CD14-positive monocyte (primary cell): ENCODE measurements at regions not wholly inside any gene's neighbourhood (a gene's known extent, or its start where the extent isn't known, plus 50 kb on each side); places are given as distances from the start of the nearest gene placed in this dataset.
A peak's percentile ranks its signal among the peaks of the same experiment; 100 is the strongest.

Experiments
- DNase-seq, 3 donors: peaks; one replicate each; pipeline ENCODE4 v3.0.0-alpha.2; 2011 to 2022
- H2AFZ ChIP-seq: 2 replicates; pipeline ENCODE4 v1.6.0; 2012; ENCODE audit warnings: mild to moderate bottlenecking, low read depth, low read length, inconsistent platforms; ENCODE audit not compliant: insufficient read depth, poor library complexity, severe bottlenecking
- H3K27ac ChIP-seq, 2 donors: 1 replicate in 1 of 2; 2 replicates in 1 of 2; pipeline ENCODE4 v1.5.1; 2012 to 2013; ENCODE audit warnings: low read length in 2 of 2, control low read depth in 1 of 2, inconsistent platforms in 1 of 2, low read depth in 1 of 2, mild to moderate bottlenecking in 1 of 2
- H3K27me3 ChIP-seq, 2 donors: one replicate each; pipeline versions ENCODE4 v1.6.0 to v1.6.1; 2011 to 2013; ENCODE audit warnings: low read length in 2 of 2; ENCODE audit not compliant: control insufficient read depth in 2 of 2, insufficient read depth in 2 of 2
- H3K36me3 ChIP-seq, 2 donors: replicated peaks in 1 of 2; 1 replicate in 1 of 2; 2 replicates in 1 of 2; pipeline versions ENCODE4 v1.5.1 to v1.6.1; 2012 to 2013; ENCODE audit warnings: low read length in 2 of 2, control low read depth in 1 of 2, inconsistent platforms in 1 of 2, mild to moderate bottlenecking in 1 of 2; ENCODE audit not compliant: insufficient read depth in 2 of 2, control insufficient read depth in 1 of 2
- H3K4me1 ChIP-seq, 2 donors: 1 replicate in 1 of 2; 2 replicates in 1 of 2; pipeline versions ENCODE4 v1.5.1 to v1.6.1; 2012 to 2013; ENCODE audit warnings: low read length in 2 of 2, control low read depth in 1 of 2, inconsistent platforms in 1 of 2, mild to moderate bottlenecking in 1 of 2, moderate library complexity in 1 of 2; ENCODE audit not compliant: insufficient read depth in 2 of 2, control insufficient read depth in 1 of 2
- H3K4me2 ChIP-seq: replicated peaks from 2 replicates; pipeline ENCODE3; 2012; ENCODE audit warnings: low read length, moderate library complexity, mild to moderate bottlenecking; ENCODE audit not compliant: poor library complexity, severe bottlenecking; ENCODE audit errors: extremely low read depth
- H3K4me3 ChIP-seq, 3 experiments: fragments of 200-600 bp in 1 of 3; sonication (generic) in 1 of 3; replicated peaks in 1 of 3; 1 replicate in 2 of 3; 2 replicates in 1 of 3; pipeline ENCODE4 v1.5.1; 2011 to 2013; ENCODE audit warnings: low read length in 3 of 3, mild to moderate bottlenecking in 3 of 3, control low read depth in 2 of 3, low read depth in 2 of 3, inconsistent platforms in 1 of 3, moderate library complexity in 1 of 3
- H3K79me2 ChIP-seq: 2 replicates; pipeline ENCODE4 v1.6.0; 2012; ENCODE audit warnings: mild to moderate bottlenecking, control low read depth, inconsistent platforms, low read length, moderate library complexity; ENCODE audit not compliant: insufficient read depth
- H3K9ac ChIP-seq: 2 replicates; pipeline ENCODE4 v1.6.0; 2017; ENCODE audit warnings: low read length, mild to moderate bottlenecking; ENCODE audit not compliant: insufficient read depth, poor library complexity, severe bottlenecking
- H3K9me3 ChIP-seq, 2 donors: replicated peaks in 1 of 2; 1 replicate in 1 of 2; 2 replicates in 1 of 2; pipeline versions ENCODE4 v1.5.1 to v1.6.1; 2012 to 2013; ENCODE audit warnings: low read length in 2 of 2, control low read depth in 1 of 2; ENCODE audit not compliant: control insufficient read depth in 1 of 2, insufficient read depth in 1 of 2
- H4K20me1 ChIP-seq: 2 replicates; pipeline ENCODE4 v1.6.0; 2012; ENCODE audit warnings: mild to moderate bottlenecking, low read length, control low read depth, moderate library complexity; ENCODE audit not compliant: insufficient read depth
- H3K27ac Mint-ChIP-seq, 7 donors: one replicate each; pipeline ENCODE4 v1.8.0; 2020; ENCODE audit warnings: mild to moderate bottlenecking in 7 of 7, mixed read lengths in 7 of 7, moderate library complexity in 6 of 7, inconsistent platforms in 2 of 7
- H3K27me3 Mint-ChIP-seq, 3 donors: one replicate each; pipeline ENCODE4 v1.8.0; 2021 to 2022; ENCODE audit warnings: low read depth in 3 of 3, mild to moderate bottlenecking in 3 of 3, mixed read lengths in 3 of 3, moderate library complexity in 3 of 3, inconsistent platforms in 1 of 3
- H3K36me3 Mint-ChIP-seq, 2 donors: one replicate each; pipeline ENCODE4 v1.8.0; 2020; ENCODE audit warnings: mixed read lengths in 2 of 2, inconsistent platforms in 1 of 2, mild to moderate bottlenecking in 1 of 2
- H3K4me1 Mint-ChIP-seq: one replicate; pipeline ENCODE4 v1.8.0; 2020; ENCODE audit warnings: mild to moderate bottlenecking, mixed read lengths
- H3K4me3 Mint-ChIP-seq, 2 donors: one replicate each; pipeline ENCODE4 v1.8.0; 2020; ENCODE audit warnings: mild to moderate bottlenecking in 2 of 2, mixed read lengths in 2 of 2, moderate library complexity in 1 of 2
- H3K9me3 Mint-ChIP-seq, 7 donors: one replicate each; pipeline ENCODE4 v1.8.0; 2020 to 2022; ENCODE audit warnings: mixed read lengths in 7 of 7, mild to moderate bottlenecking in 6 of 7, moderate library complexity in 6 of 7, inconsistent platforms in 2 of 7
- CTCF ChIP-seq: fragments of 200-600 bp; IDR thresholded peaks from one replicate; pipeline ENCODE4 v1.8.0; 2022; ENCODE audit warnings: antibody characterized with exemption, mild to moderate bottlenecking
- WGBS: methylation state at CpG from one replicate; pipeline ENCODE4 v1.1.5; 2013; ENCODE audit warnings: missing lambda C conversion rate; ENCODE audit not compliant: insufficient coverage; 5-methylcytosine and 5-hydroxymethylcytosine counted together
- intact Hi-C, 2 donors: fragments of 100-400 bp; cut with micrococcal nuclease; formaldehyde crosslinking; loops; one replicate each; pipeline versions ENCODE4 v1.15.0 to v1.15.1; 2023

- H3K4me1 Mint-ChIP-seq, result peaks cover 28% of the 10 kb centered on the region
- Histone ChIP-seq H3K36me3 (no peaks in the 10 kb centered on the region), H3K4me3 (no peak overlapping the region), H3K4me2 (no peak overlapping the region), H3K9me3 (no peaks in the 10 kb centered on the region), H3K27me3 (no peaks in the 10 kb centered on the region), H3K79me2 (no peaks in the 10 kb centered on the region), H3K27ac (no peak overlapping the region), H3K9ac (no peak overlapping the region), H4K20me1 (no peaks in the 10 kb centered on the region), H3K4me1 (peaks cover 7 to 13% of the 10 kb centered on the region in 2 donors), H2AFZ (no peak overlapping the region)
- no peak for TF ChIP-seq CTCF
- H3K27me3 Mint-ChIP-seq, result no peaks in the 10 kb centered on the region
- no peak overlapping the region for H3K4me3 Mint-ChIP-seq
- H3K27ac Mint-ChIP-seq, result no peak overlapping the region
- DNase-seq, result peak in 1 of 3 donors; percentile 14
- H3K9me3 Mint-ChIP-seq, result peaks cover 0 to 5% (median 0%) of the 10 kb centered on the region in 7 donors
- no peaks in the 10 kb centered on the region for H3K36me3 Mint-ChIP-seq
- intact Hi-C loops, result loop anchor here in 1 of 2 donors (10.0 kb wide), 1 partner anchor 95 kb away; no protein-coding TSS in a partner anchor
These were observed 330.3 kb upstream of the CFAP20DC start for GRCh38 chr3:59380146-59380545.

DNA sequence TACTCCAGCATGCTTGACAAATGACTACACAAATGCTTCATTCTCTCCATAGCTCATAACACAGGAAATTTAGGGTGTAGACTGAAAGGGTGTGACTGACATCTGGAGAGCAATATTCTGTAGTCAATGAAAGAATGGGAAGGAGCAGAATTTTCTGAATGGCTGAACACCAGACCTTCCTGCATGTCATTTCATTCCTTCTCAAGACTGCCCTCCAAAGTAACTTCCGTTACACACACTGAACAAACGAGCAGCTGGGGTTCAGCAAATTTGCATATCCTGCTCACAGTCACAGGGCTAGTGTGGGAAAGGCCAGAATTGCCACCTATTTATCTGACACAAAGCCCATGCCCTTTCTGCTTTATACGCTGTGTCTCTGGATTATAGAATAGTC lies 325.0 kb upstream of the CFAP20DC start:
- no peaks in the 10 kb centered on the region for H3K36me3 ChIP-seq
- Mint-ChIP-seq H3K36me3 (no peaks in the 10 kb centered on the region), H3K27me3 (peaks cover 0 to 1% (median 0%) of the 10 kb centered on the region in 3 donors), H3K9me3 (peaks cover 0 to 5% (median 0%) of the 10 kb centered on the region in 7 donors), H3K4me3 (no peak overlapping the region), H3K4me1 (peaks cover 14% of the 10 kb centered on the region), H3K27ac (no peak overlapping the region)
- 20% methylated on average over 1 of the region's 3 CpGs for WGBS
- no peaks in the 10 kb centered on the region for H4K20me1 ChIP-seq
- no peak for TF ChIP-seq CTCF
- H3K79me2 ChIP-seq, result no peaks in the 10 kb centered on the region
- H3K9ac ChIP-seq, result no peak overlapping the region
- no peak overlapping the region for H3K27ac ChIP-seq
- H3K4me3 ChIP-seq, result no peak overlapping the region
- no peak overlapping the region for H3K4me2 ChIP-seq
- peak in 1 of 3 donors; percentile 50 for DNase-seq
- H3K9me3 ChIP-seq, result no peaks in the 10 kb centered on the region
- H2AFZ ChIP-seq, result no peak overlapping the region
- no peaks in the 10 kb centered on the region for H3K27me3 ChIP-seq
- H3K4me1 ChIP-seq, result peaks cover 0 to 4% of the 10 kb centered on the region in 2 donors
- intact Hi-C loops, result no loop called here
